ENCODE measurements at regions not wholly inside any gene's neighbourhood (a gene's known extent, or its start where the extent isn't known, plus 50 kb on each side); places are given as distances from the start of the nearest gene placed in this dataset.

- dilution Hi-C loops (cut with MboI; ENCODE audit: extremely low pct_ligation_motif_present, low sequenced_read_pairs) = no loop called here
These were observed 95.3 kb downstream of the SEM1 start for GRCh38 chr7:96614154-96614867.

More at GRCh38 chr7:96614154-96614867, 95.3 kb downstream of the SEM1 start:
- H3K27ac ChIP-seq (ENCODE audit: insufficient read depth, low read depth, low read length) = no peak overlapping the region
- H3K4me1 ChIP-seq (ENCODE audit: control insufficient read depth, extremely low read depth, insufficient read depth, low read length) = no peaks in the 10 kb centered on the region
- DNase-seq (ENCODE audit: low read depth, low spot score) = no peak
- CTCF ChIA-PET = no interaction called here
- POLR2A ChIA-PET = no interaction called here
- H4K20me1 ChIP-seq (replicated peaks; ENCODE audit: control insufficient read depth, extremely low read depth, insufficient read depth, low read length) = no peaks in the 10 kb centered on the region
- no peaks in the 10 kb centered on the region for H3K36me3 ChIP-seq (ENCODE audit: control insufficient read depth in 2 of 2, extremely low read depth in 1 of 2, insufficient read depth in 2 of 2, low read length in 2 of 2)
- no peaks in the 10 kb centered on the region for H3K9me3 ChIP-seq (replicated peaks; ENCODE audit: control insufficient read depth, insufficient read depth, low read length)
- no peaks in the 10 kb centered on the region for H3K79me2 ChIP-seq (ENCODE audit: control insufficient read depth, insufficient read depth, low read length)
- FAIRE-seq = no peak
- intact Hi-C loops (cut with micrococcal nuclease) = no loop called here
- H2AFZ ChIP-seq (ENCODE audit: low read depth, low read length) = no peak overlapping the region
- BruUV-seq (replicated peaks) = no TSS peak
- H3K9me1 ChIP-seq (replicated peaks; ENCODE audit: control insufficient read depth, extremely low read depth, insufficient read depth, low read length) = no peaks in the 10 kb centered on the region
- TF ChIP-seq FOS (IDR thresholded peaks at IDR 0.05; ENCODE audit: borderline replicate concordance, insufficient read depth, low read length) (no peak), POLR2A (IDR thresholded peaks at IDR 0.05; ENCODE audit: low read depth, low read length) (no peak), GATA2 (IDR thresholded peaks at IDR 0.05; ENCODE audit: insufficient read depth, insufficient read length, low read depth, low read length) (no peak), CTCF (IDR thresholded peaks at IDR 0.05; ENCODE audit: extremely low read depth in 1 of 2, insufficient read depth in 1 of 2, low read depth in 1 of 2, low read length in 2 of 2) (no peak), MAX (IDR thresholded peaks at IDR 0.05; ENCODE audit: insufficient read depth, insufficient read length) (no peak), JUN (IDR thresholded peaks at IDR 0.05; ENCODE audit: borderline replicate concordance, insufficient read depth, insufficient read length, low read depth) (no peak), POLR2AphosphoS5 (IDR thresholded peaks at IDR 0.05; ENCODE audit: insufficient read depth, low read depth, low read length) (no peak), EZH2 (IDR thresholded peaks at IDR 0.05; ENCODE audit: borderline replicate concordance, low read depth, low read length, severe bottlenecking) (no peak)
- H3K9ac ChIP-seq (replicated peaks; ENCODE audit: extremely low read depth, insufficient read depth, low read length) = no peak overlapping the region
- H3K4me2 ChIP-seq (ENCODE audit: insufficient read depth, low read length) = no peak overlapping the region
- no peak overlapping the region for H3K4me3 ChIP-seq (replicated peaks in 1 of 3; ENCODE audit: insufficient read depth in 1 of 3, low read depth in 1 of 3, low read length in 3 of 3)
- no peaks in the 10 kb centered on the region for H3K27me3 ChIP-seq (ENCODE audit: control insufficient read depth in 2 of 2, insufficient read depth in 2 of 2, low read length in 2 of 2)
